Progenitor cell of endocrine pancreas (in vitro differentiated cells): ENCODE measurements at regions not wholly inside any gene's neighbourhood (a gene's known extent, or its start where the extent isn't known, plus 50 kb on each side); places are given as distances from the start of the nearest gene placed in this dataset.

ENCODE experiments used
- DNase-seq: peaks from one replicate; pipeline ENCODE4 v3.0.0; 2021; ENCODE audit warnings: low spot score; ENCODE audit not compliant: unreplicated experiment
- H3K27ac Mint-ChIP-seq: 2 replicates; pipeline ENCODE4 v1.8.0; 2021; ENCODE audit warnings: mild to moderate bottlenecking, moderate library complexity, mixed read lengths
- H3K27me3 Mint-ChIP-seq: 2 replicates; pipeline ENCODE4 v1.8.0; 2021; ENCODE audit warnings: mixed read lengths
- H3K36me3 Mint-ChIP-seq: 2 replicates; pipeline ENCODE4 v1.8.0; 2022; ENCODE audit warnings: mixed read lengths; ENCODE audit not compliant: insufficient read depth
- H3K4me1 Mint-ChIP-seq: 2 replicates; pipeline ENCODE4 v1.8.0; 2021; ENCODE audit warnings: low read depth, mixed read lengths
- H3K4me3 Mint-ChIP-seq: 2 replicates; pipeline ENCODE4 v1.8.0; 2021; ENCODE audit warnings: low read depth, mild to moderate bottlenecking, moderate library complexity, mixed read lengths
- H3K9me3 Mint-ChIP-seq: 2 replicates; pipeline ENCODE4 v1.8.0; 2021; ENCODE audit warnings: low read depth, mixed read lengths
- CTCF ChIP-seq: fragments of 200-600 bp; sonication (generic); IDR thresholded peaks from one replicate; pipeline ENCODE4 v1.5.0; 2021; ENCODE audit warnings: antibody characterized with exemption, mild to moderate bottlenecking; ENCODE audit not compliant: unreplicated experiment

- H3K4me1 Mint-ChIP-seq = peaks cover 11% of the 10 kb centered on the region
- no peaks in the 10 kb centered on the region for H3K36me3 Mint-ChIP-seq
- no peak overlapping the region for H3K4me3 Mint-ChIP-seq
- peaks cover 6% of the 10 kb centered on the region for H3K9me3 Mint-ChIP-seq
- H3K27me3 Mint-ChIP-seq = no peaks in the 10 kb centered on the region
- no peak overlapping the region for H3K27ac Mint-ChIP-seq
- TF ChIP-seq CTCF = no peak
- no peak for DNase-seq
Measured at GRCh38 chr3:87161851-87162250, 65.3 kb upstream of the CHMP2B start.

GRCh38 chr3:87161417-87161816, 65.7 kb upstream of the CHMP2B start:
- H3K27me3 Mint-ChIP-seq = no peaks in the 10 kb centered on the region
- H3K36me3 Mint-ChIP-seq = no peaks in the 10 kb centered on the region
- no peak overlapping the region for H3K27ac Mint-ChIP-seq
- peaks cover 6% of the 10 kb centered on the region for H3K9me3 Mint-ChIP-seq
- no peak for TF ChIP-seq CTCF
- H3K4me3 Mint-ChIP-seq = no peak overlapping the region
- DNase-seq = no peak
- H3K4me1 Mint-ChIP-seq = peaks cover 11% of the 10 kb centered on the region

- no peak for TF ChIP-seq CTCF
- Mint-ChIP-seq H3K4me1 (peaks cover 11% of the 10 kb centered on the region), H3K27ac (no peak overlapping the region), H3K36me3 (no peaks in the 10 kb centered on the region), H3K4me3 (no peak overlapping the region), H3K27me3 (no peaks in the 10 kb centered on the region), H3K9me3 (peaks cover 4% of the 10 kb centered on the region)
- no peak for DNase-seq
Measured at GRCh38 chr3:87161013-87161412, 66.1 kb upstream of the CHMP2B start.

GRCh38 chr3:87158823-87159222, 68.3 kb upstream of the CHMP2B start:
- DNase-seq = no peak
- Mint-ChIP-seq H3K4me1 (peaks cover 11% of the 10 kb centered on the region), H3K27ac (no peak overlapping the region), H3K4me3 (no peak overlapping the region), H3K27me3 (no peaks in the 10 kb centered on the region), H3K9me3 (peaks cover 3% of the 10 kb centered on the region), H3K36me3 (no peaks in the 10 kb centered on the region)
- TF ChIP-seq CTCF = no peak

DNA sequence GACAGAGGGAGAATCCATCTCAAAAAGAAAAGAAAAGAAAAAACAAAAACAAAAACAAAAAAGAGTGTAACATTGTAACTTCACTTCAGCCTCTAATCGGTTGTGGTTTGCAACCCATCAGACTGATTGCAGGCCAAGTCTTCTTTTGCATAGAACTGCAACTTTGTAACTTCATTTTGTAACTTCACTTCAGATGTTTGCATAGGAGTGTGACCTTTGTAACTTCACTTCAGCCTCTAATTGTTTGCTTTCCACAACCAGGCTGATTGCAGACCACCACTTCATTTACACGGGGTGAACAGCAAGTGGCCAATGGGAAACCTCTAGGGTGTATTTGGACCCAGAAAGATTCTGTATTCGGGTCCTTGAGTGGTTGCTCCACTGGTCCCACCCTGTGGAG, 79.1 kb upstream of the CHMP2B start:
- no peak for DNase-seq
- Mint-ChIP-seq H3K27ac (peak overlapping the region; percentile 2), H3K4me3 (peak overlapping the region; percentile 16), H3K4me1 (peaks cover 19% of the 10 kb centered on the region), H3K9me3 (peaks cover 7% of the 10 kb centered on the region), H3K36me3 (peaks cover 3% of the 10 kb centered on the region), H3K27me3 (no peaks in the 10 kb centered on the region)
- no peak for TF ChIP-seq CTCF

GRCh38 chr3:87147562-87147961, 79.5 kb upstream of the CHMP2B start:
- Mint-ChIP-seq H3K4me3 (peak overlapping the region; percentile 16), H3K4me1 (peaks cover 19% of the 10 kb centered on the region), H3K27me3 (no peaks in the 10 kb centered on the region), H3K27ac (no peak overlapping the region), H3K9me3 (peaks cover 7% of the 10 kb centered on the region), H3K36me3 (peaks cover 3% of the 10 kb centered on the region)
- no peak for TF ChIP-seq CTCF
- DNase-seq = no peak
